Neuronal stem cell (in vitro differentiated cells): ENCODE measurements at regions not wholly inside any gene's neighbourhood (a gene's known extent, or its start where the extent isn't known, plus 50 kb on each side); places are given as distances from the start of the nearest gene placed in this dataset.

Experiments
- DNase-seq: peaks from one replicate; pipeline ENCODE4 v3.0.0-alpha.2; 2013; ENCODE audit warnings: low spot score
- H2AFZ ChIP-seq: one replicate; pipeline ENCODE4 v1.6.1; 2013; ENCODE audit warnings: mild to moderate bottlenecking, low read length, inconsistent platforms
- H2AK5ac ChIP-seq: 2 replicates; pipeline ENCODE4 v1.6.1; 2013; ENCODE audit warnings: low read depth, mild to moderate bottlenecking, inconsistent platforms, low read length, moderate library complexity, mixed read lengths
- H2BK120ac ChIP-seq: 2 replicates; pipeline ENCODE4 v1.6.1; 2013; ENCODE audit warnings: low read depth, mild to moderate bottlenecking, inconsistent platforms, low read length, moderate library complexity, mixed read lengths
- H2BK12ac ChIP-seq: one replicate; pipeline ENCODE4 v1.6.1; 2013; ENCODE audit warnings: low read length, inconsistent platforms
- H2BK15ac ChIP-seq: 2 replicates; pipeline ENCODE4 v1.6.1; 2013; ENCODE audit warnings: mild to moderate bottlenecking, low read length, inconsistent platforms, mixed read lengths
- H2BK5ac ChIP-seq: one replicate; pipeline ENCODE4 v1.6.1; 2013; ENCODE audit warnings: inconsistent platforms, mild to moderate bottlenecking, low read length, moderate library complexity
- H3K14ac ChIP-seq: one replicate; pipeline ENCODE4 v1.6.1; 2013; ENCODE audit warnings: low read length, inconsistent platforms
- H3K18ac ChIP-seq: 2 replicates; pipeline ENCODE4 v1.6.1; 2013; ENCODE audit warnings: low read length, inconsistent platforms
- H3K23ac ChIP-seq: 2 replicates; pipeline ENCODE4 v1.6.1; 2013; ENCODE audit warnings: low read depth, mild to moderate bottlenecking, mixed read lengths, low read length, inconsistent platforms; ENCODE audit not compliant: poor library complexity
- H3K27ac ChIP-seq: replicated peaks from 3 replicates; pipeline ENCODE4 v1.5.1; 2013; ENCODE audit warnings: low read length, inconsistent platforms
- H3K27me3 ChIP-seq, 3 experiments: 2 replicates each; pipeline ENCODE4 v1.6.1; 2013; ENCODE audit warnings: low read length in 3 of 3, mild to moderate bottlenecking in 2 of 3, inconsistent platforms in 1 of 3, low read depth in 1 of 3, mixed read lengths in 1 of 3, moderate library complexity in 1 of 3; ENCODE audit not compliant: control insufficient read depth in 3 of 3, insufficient read depth in 3 of 3
- H3K36me3 ChIP-seq, 2 donors: replicated peaks in 1 of 2; 2 replicates each; pipeline ENCODE4 v1.6.1; 2013; ENCODE audit warnings: low read length in 2 of 2; ENCODE audit not compliant: control insufficient read depth in 2 of 2, insufficient read depth in 2 of 2
- H3K4ac ChIP-seq: 2 replicates; pipeline ENCODE4 v1.6.1; 2013; ENCODE audit warnings: inconsistent platforms, mild to moderate bottlenecking, low read length, moderate library complexity
- H3K4me1 ChIP-seq, 2 donors: 1 replicate in 1 of 2; 2 replicates in 1 of 2; pipeline ENCODE4 v1.6.1; 2013; ENCODE audit warnings: low read length in 2 of 2, low read depth in 1 of 2; ENCODE audit not compliant: control insufficient read depth in 2 of 2, insufficient read depth in 1 of 2
- H3K4me2 ChIP-seq: one replicate; pipeline ENCODE4 v1.6.1; 2013; ENCODE audit warnings: mild to moderate bottlenecking, low read length, inconsistent platforms; ENCODE audit not compliant: insufficient read depth, poor library complexity, severe bottlenecking
- H3K4me3 ChIP-seq, 2 donors: 2 replicates each; pipeline ENCODE4 v1.5.1; 2013; ENCODE audit warnings: low read length in 2 of 2, mild to moderate bottlenecking in 2 of 2, inconsistent platforms in 1 of 2, moderate library complexity in 1 of 2
- H3K79me1 ChIP-seq: one replicate; pipeline ENCODE4 v1.6.1; 2013; ENCODE audit warnings: low read depth, mild to moderate bottlenecking, inconsistent platforms, low read length, moderate library complexity
- H3K9ac ChIP-seq: one replicate; pipeline ENCODE4 v1.6.1; 2013; ENCODE audit warnings: mild to moderate bottlenecking, low read depth, low read length, inconsistent platforms; ENCODE audit not compliant: poor library complexity
- H3K9me3 ChIP-seq, 2 donors: replicated peaks in 1 of 2; 2 replicates each; pipeline versions ENCODE3 to v1.6.1; 2013; ENCODE audit warnings: low read length in 2 of 2, mild to moderate bottlenecking in 2 of 2, inconsistent platforms in 1 of 2, low read depth in 1 of 2, mixed read lengths in 1 of 2, moderate library complexity in 1 of 2; ENCODE audit not compliant: control insufficient read depth in 2 of 2, insufficient read depth in 1 of 2
- H4K8ac ChIP-seq: one replicate; pipeline ENCODE4 v1.6.1; 2013; ENCODE audit warnings: low read depth, mild to moderate bottlenecking, inconsistent platforms, low read length, moderate library complexity
- H4K91ac ChIP-seq: one replicate; pipeline ENCODE4 v1.6.1; 2013; ENCODE audit warnings: low read length, low read depth, mild to moderate bottlenecking, inconsistent platforms; ENCODE audit not compliant: poor library complexity
- WGBS, 2 donors: extraction: QIAGEN DNeasy Blood & Tissue Kit; methylation state at CpG; one replicate each; pipeline ENCODE4 v1.1.7; 2013; ENCODE audit warnings: missing lambda C conversion rate in 2 of 2, mixed read lengths in 1 of 2; ENCODE audit not compliant: insufficient read length in 2 of 2, insufficient replicate concordance in 1 of 2; ENCODE audit errors: extremely low coverage in 2 of 2; 5-methylcytosine and 5-hydroxymethylcytosine counted together

GRCh38 chr1:193489191-193489590 is 302.8 kb upstream of the B3GALT2 start:
- Histone ChIP-seq H2AFZ (no peak overlapping the region), H3K4me2 (no peak overlapping the region), H2AK5ac (no peak overlapping the region), H3K27me3 (no peaks in the 10 kb centered on the region), H4K91ac (no peak overlapping the region), H3K14ac (no peak overlapping the region), H3K9ac (no peak overlapping the region), H3K23ac (no peak overlapping the region), H3K4me1 (no peaks in the 10 kb centered on the region), H3K4me3 (no peak overlapping the region), H2BK5ac (no peak overlapping the region), H4K8ac (no peak overlapping the region), H2BK12ac (no peak overlapping the region), H2BK120ac (no peak overlapping the region), H2BK15ac (no peak overlapping the region), H3K18ac (no peak overlapping the region), H3K9me3 (peaks cover 2 to 7% of the 10 kb centered on the region in 2 donors), H3K27ac (no peak overlapping the region), H3K36me3 (no peaks in the 10 kb centered on the region), H3K4ac (no peak overlapping the region), H3K79me1 (no peaks in the 10 kb centered on the region)
- no peak for DNase-seq

GRCh38 chr1:193487722-193488121 is 301.3 kb upstream of the B3GALT2 start:
- H3K4ac ChIP-seq, result no peak overlapping the region
- H2BK12ac ChIP-seq, result no peak overlapping the region
- H3K4me3 ChIP-seq, result no peak overlapping the region
- no peaks in the 10 kb centered on the region for H3K79me1 ChIP-seq
- H2BK15ac ChIP-seq, result no peak overlapping the region
- H3K23ac ChIP-seq, result no peak overlapping the region
- no peak overlapping the region for H2BK120ac ChIP-seq
- no peak overlapping the region for H2AK5ac ChIP-seq
- no peak overlapping the region for H3K18ac ChIP-seq
- no peak overlapping the region for H3K9ac ChIP-seq
- peak overlapping the region; percentile 48 for H2AFZ ChIP-seq
- DNase-seq, result no peak
- H3K14ac ChIP-seq, result no peak overlapping the region
- H3K4me1 ChIP-seq, result no peaks in the 10 kb centered on the region
- no peak overlapping the region for H4K8ac ChIP-seq
- H3K27me3 ChIP-seq, result no peaks in the 10 kb centered on the region
- H3K27ac ChIP-seq, result no peak overlapping the region
- H3K4me2 ChIP-seq, result no peak overlapping the region
- H3K36me3 ChIP-seq, result no peaks in the 10 kb centered on the region
- no CpG with 5 or more reads among the region's 3 CpGs for WGBS, 2 donors
- H3K9me3 ChIP-seq, result peaks cover 2 to 7% of the 10 kb centered on the region in 2 donors
- H2BK5ac ChIP-seq, result no peak overlapping the region
- H4K91ac ChIP-seq, result no peak overlapping the region

- no peak overlapping the region for H2AK5ac ChIP-seq
- no peaks in the 10 kb centered on the region for H3K27me3 ChIP-seq
- H3K27ac ChIP-seq, result no peak overlapping the region
- no peak overlapping the region for H3K4ac ChIP-seq
- no peak overlapping the region for H3K14ac ChIP-seq
- H3K18ac ChIP-seq, result no peak overlapping the region
- H3K4me3 ChIP-seq, result no peak overlapping the region
- H3K9ac ChIP-seq, result no peak overlapping the region
- H4K8ac ChIP-seq, result no peak overlapping the region
- H2AFZ ChIP-seq, result peak overlapping the region; percentile 71
- H3K36me3 ChIP-seq, result no peaks in the 10 kb centered on the region
- no peaks in the 10 kb centered on the region for H3K4me1 ChIP-seq
- H2BK120ac ChIP-seq, result no peak overlapping the region
- WGBS, 2 donors, result no CpG with 5 or more reads among the region's 1 CpG
- H2BK5ac ChIP-seq, result no peak overlapping the region
- H3K23ac ChIP-seq, result no peak overlapping the region
- H3K79me1 ChIP-seq, result no peaks in the 10 kb centered on the region
- no peak overlapping the region for H3K4me2 ChIP-seq
- H2BK12ac ChIP-seq, result no peak overlapping the region
- no peak overlapping the region for H4K91ac ChIP-seq
- peaks cover 2 to 7% of the 10 kb centered on the region in 2 donors for H3K9me3 ChIP-seq
- DNase-seq, result no peak
- H2BK15ac ChIP-seq, result no peak overlapping the region
Observed at GRCh38 chr1:193486671-193487229, 300.3 kb upstream of the B3GALT2 start.

- Histone ChIP-seq H4K8ac (no peak overlapping the region), H3K27me3 (no peaks in the 10 kb centered on the region)
- DNase-seq, result no peak
Observed at GRCh38 chr1:193480755-193481154, 294.3 kb upstream of the B3GALT2 start.

More at GRCh38 chr1:193480755-193481154, 294.3 kb upstream of the B3GALT2 start:
- H2AK5ac ChIP-seq, result no peak overlapping the region
- no peak overlapping the region for H3K14ac ChIP-seq
- whole genome bisulfite sequencing, 2 donors, result no CpG with 5 or more reads among the region's 1 CpG
- H3K4ac ChIP-seq, result no peak overlapping the region
- H3K23ac ChIP-seq, result no peak overlapping the region
- no peak overlapping the region for H2AFZ ChIP-seq
- no peak overlapping the region for H2BK12ac ChIP-seq
- no peaks in the 10 kb centered on the region for H3K79me1 ChIP-seq
- no peak overlapping the region for H4K91ac ChIP-seq
- no peak overlapping the region for H3K18ac ChIP-seq
- H3K4me3 ChIP-seq, result no peak overlapping the region
- H3K4me2 ChIP-seq, result no peak overlapping the region
- H3K4me1 ChIP-seq, result no peaks in the 10 kb centered on the region
- H3K36me3 ChIP-seq, result no peaks in the 10 kb centered on the region
- no peak overlapping the region for H2BK120ac ChIP-seq
- H3K9me3 ChIP-seq, result peaks cover 0 to 5% of the 10 kb centered on the region in 2 donors
- H3K9ac ChIP-seq, result no peak overlapping the region
- H3K27ac ChIP-seq, result no peak overlapping the region
- no peak overlapping the region for H2BK15ac ChIP-seq
- H2BK5ac ChIP-seq, result no peak overlapping the region
